NOMO-1 treated with dmso at 0.1 percent for 144 hours (cell line): ENCODE measurements at regions not wholly inside any gene's neighbourhood (a gene's known extent, or its start where the extent isn't known, plus 50 kb on each side); places are given as distances from the start of the nearest gene placed in this dataset.

Experiments
- DNase-seq: peaks from one replicate; lab custom pipeline; 2025; ENCODE audit not compliant: unreplicated experiment; lab: John Stamatoyannopoulos, UW

DNA sequence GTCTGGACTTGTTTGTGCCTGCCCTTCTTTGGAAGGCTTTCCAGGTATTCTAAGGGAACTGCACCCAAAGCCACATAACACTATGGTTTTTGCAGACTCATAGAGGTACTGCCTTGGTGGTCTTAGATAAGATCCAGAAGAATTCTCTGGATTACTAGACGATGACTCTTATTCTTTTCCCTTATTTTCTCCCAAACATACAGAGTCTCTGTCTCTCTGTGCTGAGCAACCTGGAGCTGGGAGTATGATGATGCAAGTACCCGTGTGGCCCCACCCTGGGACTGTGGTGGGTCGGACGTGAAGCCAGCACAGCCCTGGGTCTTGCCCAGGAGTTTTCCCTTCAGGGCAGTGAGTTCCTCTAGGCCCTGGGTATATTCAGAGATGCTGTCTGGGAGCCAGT is 1342.4 kb upstream of the TENM3 start:
- no peak for DNase-seq

DNA sequence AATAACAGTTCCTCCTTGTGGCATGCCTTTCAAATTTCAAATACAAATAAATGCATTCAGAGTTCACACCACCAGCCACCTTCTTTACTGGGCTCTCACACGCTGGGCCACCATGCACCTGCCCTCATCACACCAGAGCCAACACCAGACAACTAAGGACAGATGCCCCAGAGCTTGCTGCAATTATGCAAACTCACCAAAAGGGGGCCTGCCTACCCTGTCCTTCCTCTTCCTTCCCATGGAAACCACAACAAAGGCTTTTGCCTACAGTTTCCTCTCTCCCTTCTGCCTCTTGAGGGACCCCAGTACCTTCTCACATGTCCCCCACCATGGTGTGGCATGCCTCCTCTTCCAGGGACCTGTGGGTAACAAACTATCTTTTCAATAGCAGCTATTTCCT is 1333.9 kb upstream of the TENM3 start:
- DNase-seq, result no peak

DNA sequence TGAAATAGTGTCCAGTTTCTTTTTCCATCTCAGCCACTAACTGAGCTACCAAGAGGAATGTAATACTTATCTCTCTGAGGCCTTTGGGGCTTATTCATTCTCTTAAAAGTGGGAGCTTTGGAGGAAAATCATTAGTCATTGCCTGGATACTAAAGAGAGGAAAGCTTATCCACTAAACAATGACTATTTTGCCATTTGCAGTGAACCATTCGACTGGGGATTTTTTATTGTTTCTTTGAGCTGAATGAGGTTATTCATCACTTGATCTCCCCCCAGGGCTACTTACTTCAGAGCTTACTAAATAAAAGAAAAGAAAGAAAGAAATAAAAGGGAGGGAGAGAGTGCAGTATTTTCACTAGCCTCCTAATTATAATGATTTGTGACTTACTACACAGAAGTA is 1329.5 kb upstream of the TENM3 start:
- no peak for DNase-seq

DNA sequence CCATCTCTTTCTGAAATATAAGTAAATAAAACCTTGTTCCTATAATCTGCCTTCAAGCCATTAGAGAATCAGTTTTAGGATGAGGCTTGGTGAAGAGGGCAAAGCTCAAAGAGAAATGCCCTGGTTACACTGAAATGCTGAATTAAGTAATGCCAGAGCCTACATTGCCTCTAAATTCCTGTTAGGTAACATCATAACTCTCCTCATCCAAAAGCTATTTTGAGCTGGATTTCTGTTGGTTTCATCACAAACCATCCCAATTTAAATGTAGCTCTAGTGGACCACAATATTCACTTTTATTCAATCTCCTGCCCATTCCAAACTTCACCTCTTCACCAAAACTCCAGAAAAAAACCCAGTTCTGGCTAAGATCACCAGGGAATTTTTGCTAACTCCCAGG is 1319.7 kb upstream of the TENM3 start:
- no peak for DNase-seq

DNA sequence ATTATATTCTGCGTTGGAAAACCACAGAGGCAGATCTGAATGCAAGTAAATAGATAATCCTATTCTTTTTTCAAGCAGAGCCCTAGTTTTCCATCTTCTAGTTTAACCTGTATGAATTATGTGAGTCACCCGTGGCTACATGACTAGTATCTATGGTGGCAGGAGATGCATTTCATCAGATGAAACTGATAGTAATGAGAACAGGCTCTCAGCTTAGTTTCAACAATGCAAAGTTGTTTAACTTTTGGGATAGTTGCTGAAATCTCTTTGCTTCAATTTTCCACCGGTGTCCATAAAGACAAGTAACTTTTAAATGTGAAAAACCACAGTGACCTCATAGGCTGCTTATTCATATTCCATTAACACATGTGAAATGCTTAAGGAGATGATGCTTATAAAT is 1317.4 kb upstream of the TENM3 start:
- no peak for DNase-seq

DNA sequence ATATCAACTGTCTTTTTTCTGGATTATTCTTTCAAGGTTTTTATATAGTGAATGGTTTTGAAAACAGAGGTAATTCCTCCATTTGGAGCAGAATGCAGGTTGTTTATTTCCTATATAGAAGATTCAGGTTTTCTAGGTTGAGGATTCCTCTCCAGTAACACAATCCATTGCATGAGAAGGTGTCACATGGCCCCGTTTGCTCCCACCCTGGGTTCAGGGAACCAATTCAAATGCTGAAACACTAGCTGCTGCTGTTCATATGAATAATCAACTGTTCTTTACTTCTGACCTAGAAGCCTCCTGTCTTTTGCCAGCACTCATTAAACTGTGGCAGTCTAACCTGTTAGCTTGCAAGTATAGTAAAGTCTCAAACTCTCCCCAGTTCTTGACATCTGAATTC is 1316.9 kb upstream of the TENM3 start:
- no peak for DNase-seq

DNA sequence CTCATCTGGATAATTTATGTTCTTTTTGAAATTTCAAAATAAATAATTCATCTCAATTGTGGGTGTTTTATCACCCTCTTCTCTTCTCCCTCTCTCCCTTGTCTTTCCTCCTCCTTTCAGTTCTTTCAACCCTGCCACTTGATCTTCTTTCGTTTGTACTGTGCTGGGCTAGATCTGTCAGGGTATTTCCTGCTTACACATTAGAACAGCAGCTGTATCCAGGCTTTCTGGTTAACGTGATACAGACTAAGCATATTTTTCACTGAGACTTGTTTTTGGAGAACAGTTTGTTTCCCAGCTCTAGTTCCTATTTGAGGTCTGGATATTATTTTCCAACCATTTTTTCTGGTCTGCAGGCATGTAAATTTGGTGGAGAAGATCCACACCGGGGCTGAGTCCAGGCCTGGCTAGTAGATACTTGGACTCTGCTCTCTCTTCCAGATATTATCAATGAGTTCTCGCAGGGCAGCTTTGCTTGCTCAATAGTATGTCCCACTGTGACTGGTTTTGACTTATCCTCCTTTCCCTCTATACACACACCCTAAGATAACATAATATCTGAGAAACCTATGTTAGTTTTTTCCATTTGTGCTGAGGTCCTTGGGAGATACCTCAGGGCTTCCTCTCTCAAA is 1310.7 kb upstream of the TENM3 start:
- DNase-seq, result no peak

DNA sequence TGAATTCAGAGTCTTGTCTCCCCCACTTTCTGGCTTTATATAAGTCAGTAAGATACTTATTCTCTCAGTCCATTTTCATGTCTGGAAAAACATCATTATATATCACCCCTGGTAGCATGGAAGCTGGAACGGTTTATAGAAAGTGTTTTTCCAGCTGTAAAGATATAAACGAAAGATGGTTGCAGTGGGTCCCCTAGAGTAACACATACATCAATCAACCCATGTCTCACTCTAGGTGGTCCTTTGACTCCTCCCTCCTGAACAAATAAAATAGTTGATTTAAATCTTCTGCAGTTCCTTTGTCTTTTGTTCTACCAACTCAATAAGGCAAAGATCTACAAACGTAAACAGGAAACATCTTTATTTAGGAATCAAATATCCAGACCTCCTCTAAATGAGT is 1306.1 kb upstream of the TENM3 start:
- DNase-seq, result no peak

DNA sequence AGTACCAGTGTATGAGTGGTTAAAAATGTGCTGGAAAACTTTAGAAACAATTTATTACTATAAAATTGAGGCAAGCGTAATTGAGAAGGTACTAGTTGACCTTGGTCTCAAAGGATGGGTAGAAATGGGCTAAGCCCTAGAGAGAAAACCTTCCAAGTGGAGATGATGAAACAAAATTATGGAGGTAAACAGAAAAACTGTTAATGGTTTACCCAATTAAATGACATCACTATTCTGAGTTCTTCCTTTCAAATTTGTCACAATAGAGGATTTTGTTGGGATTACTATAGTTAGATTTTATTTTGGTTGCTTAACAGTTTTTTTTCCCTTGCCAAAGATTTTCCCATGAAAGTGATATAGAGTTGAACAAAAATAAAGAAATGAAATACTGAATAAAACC is 1302.5 kb upstream of the TENM3 start:
- no peak for DNase-seq

DNA sequence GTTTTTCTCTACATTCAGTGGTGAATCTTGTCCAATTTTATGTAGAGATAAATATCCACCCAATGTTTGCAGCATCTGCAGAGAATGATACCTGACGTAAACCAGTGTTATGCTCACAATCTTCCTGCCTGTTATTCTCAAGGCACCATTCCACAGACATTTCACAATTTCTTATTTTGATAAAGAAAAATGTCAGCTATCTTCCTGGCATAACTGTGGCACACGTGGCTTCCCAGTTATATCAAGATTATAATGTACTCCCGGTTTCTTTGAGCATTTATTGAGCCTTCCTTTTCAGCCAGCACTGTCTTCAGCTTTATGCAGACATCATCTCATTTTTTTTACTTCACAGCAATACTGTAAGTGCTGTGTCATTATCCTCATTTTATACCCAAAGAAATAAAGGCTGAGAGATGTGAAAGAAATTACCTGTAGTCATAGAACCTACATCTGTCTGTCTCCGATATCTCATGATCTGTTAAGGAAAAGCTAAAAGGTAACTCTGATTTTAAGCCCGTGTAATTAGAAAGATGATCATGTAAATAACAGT is 1300.8 kb upstream of the TENM3 start:
- DNase-seq, result no peak

DNA sequence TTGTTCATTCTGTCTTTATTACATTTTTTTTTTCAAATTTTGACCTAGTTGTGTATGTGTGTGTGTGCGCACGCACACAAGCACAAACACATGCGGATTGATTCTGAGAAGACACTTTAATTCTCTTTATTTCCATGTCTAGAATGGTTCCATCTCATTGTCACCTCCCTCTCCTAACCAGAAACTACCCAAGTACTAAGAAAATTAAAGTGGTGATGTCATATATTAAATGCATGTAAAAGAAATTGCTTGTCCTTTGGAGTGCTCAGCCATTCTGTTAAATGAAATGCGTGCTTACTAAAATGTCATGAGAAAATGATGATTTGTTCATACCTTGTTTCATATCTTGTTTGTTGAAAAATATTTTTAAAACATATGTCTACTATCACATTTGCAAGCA is 1297.0 kb upstream of the TENM3 start:
- no peak for DNase-seq

DNA sequence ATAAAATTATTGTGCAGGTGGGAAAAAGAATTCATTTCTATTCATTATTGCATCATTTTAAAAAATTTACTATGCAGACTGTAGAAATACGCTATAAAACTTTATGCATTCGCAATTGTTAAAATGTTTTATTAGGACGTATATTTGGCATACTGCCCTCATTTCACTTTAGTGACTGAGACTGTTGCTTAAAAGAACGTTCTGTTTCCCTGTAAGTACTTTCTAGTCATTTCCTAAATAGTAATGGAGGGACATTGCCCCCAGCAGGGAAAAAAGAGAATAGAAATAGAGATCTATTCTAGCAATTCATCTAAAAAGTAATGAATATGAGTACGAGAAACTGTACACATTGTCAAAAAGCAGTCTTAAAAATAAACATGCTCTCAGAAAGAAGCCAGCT is 1295.8 kb upstream of the TENM3 start:
- DNase-seq, result no peak

DNA sequence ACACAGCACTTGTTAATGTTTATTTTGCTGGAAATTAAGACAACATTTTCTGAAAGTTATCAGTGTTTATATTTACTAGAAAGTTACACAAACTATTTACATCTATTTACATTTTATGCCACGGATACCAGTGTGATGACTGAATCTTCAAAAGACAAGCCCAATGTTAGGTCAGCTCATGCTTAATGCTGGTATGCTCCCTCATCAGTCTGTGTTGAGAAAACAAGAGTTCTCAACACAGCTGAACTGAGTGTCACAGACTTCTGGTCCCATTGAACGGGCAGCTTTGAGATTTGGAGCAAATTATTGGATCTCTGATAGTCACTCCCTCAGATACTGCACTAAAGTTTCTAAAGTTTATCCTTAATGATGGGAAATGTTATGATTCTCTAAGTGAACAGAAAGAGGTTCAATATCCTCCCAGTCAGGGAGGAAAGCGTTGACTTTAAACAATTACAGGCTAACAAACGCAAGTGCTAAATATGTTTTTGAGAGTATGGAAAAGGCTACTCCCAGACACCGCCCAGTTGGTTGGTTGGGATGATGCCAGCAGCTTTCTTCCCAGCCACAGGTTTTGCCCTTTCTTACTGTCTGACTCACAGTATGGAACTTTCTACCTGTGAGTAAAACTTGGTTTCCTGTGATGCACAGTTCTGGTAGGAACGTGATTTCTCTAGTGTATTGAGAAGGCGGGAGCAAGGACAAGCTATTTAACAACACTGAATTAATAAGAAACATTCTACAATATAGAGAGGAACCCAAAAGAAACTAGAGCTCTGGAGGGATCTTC is 1293.6 kb upstream of the TENM3 start:
- no peak for DNase-seq

DNA sequence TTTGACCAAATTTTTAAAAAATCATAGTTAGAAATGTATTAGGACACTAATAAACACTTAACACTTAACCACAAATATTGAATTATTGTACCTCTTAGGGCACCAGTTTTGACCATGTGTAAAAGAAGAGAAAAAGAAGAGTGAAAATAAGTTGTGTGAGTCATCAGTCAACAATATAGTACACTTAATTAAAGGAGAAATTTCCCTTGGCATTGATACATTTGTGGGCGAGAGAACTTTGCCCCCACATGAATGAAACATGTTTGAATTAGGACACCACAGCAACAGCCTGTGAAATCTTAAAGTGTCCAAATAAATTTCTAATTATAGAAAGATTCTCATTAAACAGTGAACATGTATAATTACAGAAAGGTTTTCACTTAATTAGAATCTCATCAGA is 1292.8 kb upstream of the TENM3 start:
- DNase-seq, result no peak

DNA sequence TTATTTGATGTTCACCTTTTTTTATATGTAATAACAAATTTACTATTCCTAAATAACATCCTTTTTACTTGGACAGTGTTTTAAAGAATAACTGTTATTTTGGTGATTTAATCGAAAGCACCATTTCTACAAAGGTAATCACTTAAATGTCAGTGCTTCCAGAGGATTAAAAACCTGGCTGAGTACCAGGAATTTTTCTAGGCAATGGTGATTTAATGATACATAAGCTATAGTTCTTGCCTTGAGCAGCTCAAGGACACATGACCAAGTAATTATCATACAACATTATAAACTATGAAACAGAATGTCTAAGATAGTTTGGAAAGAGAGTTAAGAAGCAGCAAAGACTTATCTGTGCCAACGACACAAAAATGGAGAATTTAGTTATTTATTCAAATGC is 1291.9 kb upstream of the TENM3 start:
- DNase-seq, result no peak

DNA sequence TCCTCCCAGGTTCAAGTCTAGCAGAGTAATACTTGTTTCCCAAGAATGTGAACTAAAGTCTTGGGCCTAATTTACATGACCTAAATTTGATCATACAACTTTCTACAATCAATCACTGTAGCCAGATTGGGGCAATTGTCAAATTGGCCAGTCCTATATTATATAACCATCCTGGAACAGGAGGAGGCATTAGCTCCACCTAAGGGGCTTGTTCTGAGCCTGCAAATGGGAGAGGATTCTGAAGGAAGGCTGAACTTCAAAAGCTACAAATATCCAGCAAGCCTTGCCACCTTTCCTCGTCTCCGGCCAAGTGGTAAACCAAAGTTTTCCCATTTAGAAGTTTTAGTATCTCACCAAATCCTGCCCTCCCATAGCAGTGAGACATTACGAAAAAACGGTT is 1289.6 kb upstream of the TENM3 start:
- DNase-seq, result no peak

DNA sequence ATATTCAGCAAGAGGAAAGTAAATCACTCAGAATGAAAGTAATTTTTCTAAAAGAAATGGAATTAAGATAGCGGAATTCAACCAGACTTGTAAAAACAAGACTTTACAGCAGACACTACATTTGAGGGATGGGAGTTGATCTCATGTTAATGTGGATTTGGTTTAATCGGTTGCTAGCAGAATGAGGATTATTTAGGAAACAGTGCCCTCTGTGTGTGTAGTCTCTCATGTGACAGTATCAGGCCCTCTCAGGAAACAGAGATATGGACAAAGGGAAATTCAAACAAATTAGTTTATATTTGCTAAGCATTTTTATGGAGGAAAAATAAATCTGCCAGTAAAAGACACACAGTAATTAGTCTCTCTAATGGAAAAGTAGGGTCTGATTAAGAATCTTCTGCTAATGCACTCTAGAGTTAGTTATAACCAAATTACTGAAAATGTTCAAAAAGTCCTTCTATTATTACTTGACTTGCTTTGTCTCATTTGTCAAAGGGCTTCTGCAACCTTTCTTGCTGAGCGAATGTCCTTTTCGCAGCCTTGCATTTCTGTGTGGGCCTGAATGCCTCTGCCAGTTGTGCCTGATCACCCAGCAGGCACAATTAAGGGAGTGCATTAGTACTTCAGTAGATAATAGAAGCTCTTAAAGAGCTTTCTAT is 1282.3 kb upstream of the TENM3 start:
- DNase-seq, result no peak

DNA sequence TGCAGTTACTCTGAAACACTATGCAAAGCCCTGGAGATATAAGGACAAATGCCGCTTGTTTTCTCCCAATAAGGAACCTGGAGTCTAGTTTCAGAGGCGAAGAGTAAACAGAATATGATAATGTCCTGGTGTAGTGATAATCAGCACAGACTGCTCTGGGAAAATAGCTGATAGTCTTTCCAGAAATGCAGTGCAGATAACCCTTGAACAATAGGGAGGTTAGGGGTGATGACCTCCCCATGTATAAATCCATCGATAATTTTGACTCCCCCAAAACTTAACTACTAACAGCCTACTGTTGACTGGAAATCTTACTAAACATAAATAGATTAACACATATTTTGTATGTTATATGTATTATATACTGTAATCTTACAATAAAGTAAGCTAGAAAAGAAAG is 1280.9 kb upstream of the TENM3 start:
- DNase-seq, result no peak

DNA sequence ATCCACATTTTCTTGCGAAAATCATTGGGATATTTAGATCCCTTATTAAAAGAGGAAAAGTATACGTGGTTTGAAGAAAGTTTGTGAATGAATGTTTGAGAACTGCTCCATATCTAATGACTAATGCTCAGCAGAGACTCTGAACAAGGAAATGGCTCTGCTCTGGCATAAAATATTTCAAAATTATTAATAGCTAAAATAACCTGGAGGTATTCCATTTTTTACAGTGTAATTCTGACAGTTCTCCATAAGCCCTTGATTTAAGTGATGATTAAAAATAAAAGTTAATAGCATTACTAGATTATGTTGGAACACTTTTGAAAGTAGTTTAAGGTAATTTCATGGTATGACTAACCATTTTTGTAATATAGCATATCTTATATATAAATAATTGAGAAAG is 1276.9 kb upstream of the TENM3 start:
- DNase-seq, result no peak

DNA sequence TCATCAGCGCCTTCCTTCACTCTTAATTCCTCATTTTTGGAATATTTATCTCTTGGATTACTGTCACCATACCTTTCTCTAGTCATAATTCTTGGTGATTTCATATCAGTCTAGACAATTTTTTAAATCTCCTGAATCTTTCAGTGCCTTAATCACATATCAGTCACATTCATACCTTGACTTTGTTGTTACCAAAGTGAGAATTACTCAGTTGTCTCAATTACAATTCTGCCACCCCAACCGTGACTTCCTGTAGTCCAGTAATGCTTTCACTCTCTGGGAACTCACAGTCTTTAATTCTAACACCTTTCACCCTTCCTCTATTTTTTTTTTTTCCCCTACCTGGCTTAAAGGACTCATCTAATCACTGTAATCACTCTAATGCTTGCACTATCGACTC is 1275.3 kb upstream of the TENM3 start:
- DNase-seq, result no peak

DNA sequence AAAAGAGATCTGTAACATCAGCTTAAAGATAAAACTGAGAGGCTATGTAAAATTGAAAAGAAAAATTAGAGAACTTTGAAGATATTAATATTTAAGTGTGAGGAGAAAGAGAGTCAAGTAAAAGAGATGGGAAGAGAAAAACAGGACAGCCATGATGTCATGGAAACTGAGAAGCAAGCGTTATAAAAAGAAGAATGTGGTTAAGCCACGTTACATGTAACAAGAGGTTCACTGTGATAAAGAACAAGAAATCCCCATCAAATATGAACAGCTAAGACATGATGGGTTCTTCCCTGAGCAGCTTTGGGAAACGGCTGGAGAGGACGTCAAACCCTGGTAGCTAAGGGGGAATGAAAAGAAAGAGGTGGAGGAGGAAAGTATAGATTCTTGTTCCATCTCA is 1269.3 kb upstream of the TENM3 start:
- no peak for DNase-seq

DNA sequence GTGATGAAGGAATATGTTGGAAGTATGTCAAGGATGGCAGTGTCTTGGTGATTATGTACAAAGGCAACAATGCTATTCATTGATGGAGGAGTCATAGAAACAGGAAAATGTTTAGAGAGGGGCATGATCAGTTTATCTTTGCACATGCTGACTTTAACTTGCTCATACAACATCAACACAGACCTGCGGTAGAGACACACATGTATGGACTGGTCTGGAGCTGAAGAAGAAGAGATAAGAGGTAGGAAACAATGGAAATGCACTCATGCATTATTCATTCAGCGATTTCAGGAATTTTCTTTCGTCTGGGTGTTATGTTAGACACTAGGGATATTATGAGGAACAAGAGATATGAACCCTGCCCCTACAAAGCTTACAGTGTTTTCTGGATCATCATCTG is 1252.3 kb upstream of the TENM3 start:
- no peak for DNase-seq
